ENCODE measurements at regions not wholly inside any gene's neighbourhood (a gene's known extent, or its start where the extent isn't known, plus 50 kb on each side); places are given as distances from the start of the nearest gene placed in this dataset.

DNA sequence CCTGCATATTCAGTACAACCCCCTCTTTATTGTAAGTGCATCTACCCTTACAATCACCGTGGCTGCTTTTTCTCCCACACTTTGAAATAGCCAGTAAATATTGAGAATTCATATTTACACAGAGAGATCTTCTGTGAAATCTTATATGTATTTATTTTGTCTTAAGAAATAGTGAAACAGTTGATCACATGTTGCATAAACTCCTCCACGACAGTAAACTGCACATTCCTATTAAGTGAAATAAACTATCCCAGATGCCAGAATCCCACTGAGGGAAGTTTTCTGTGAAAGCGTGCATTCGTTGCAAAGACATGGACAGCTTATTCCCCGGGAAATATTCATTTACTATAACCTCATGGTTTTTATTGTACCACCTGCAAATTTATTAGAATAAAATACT, 796.0 kb downstream of the ROBO2 start:
- TF ChIP-seq, protein P1, sequence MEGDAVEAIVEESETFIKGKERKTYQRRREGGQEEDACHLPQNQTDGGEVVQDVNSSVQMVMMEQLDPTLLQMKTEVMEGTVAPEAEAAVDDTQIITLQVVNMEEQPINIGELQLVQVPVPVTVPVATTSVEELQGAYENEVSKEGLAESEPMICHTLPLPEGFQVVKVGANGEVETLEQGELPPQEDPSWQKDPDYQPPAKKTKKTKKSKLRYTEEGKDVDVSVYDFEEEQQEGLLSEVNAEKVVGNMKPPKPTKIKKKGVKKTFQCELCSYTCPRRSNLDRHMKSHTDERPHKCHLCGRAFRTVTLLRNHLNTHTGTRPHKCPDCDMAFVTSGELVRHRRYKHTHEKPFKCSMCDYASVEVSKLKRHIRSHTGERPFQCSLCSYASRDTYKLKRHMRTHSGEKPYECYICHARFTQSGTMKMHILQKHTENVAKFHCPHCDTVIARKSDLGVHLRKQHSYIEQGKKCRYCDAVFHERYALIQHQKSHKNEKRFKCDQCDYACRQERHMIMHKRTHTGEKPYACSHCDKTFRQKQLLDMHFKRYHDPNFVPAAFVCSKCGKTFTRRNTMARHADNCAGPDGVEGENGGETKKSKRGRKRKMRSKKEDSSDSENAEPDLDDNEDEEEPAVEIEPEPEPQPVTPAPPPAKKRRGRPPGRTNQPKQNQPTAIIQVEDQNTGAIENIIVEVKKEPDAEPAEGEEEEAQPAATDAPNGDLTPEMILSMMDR (IDR thresholded peaks at IDR 0.05; ENCODE audit: extremely low read depth, insufficient read depth, missing control alignments) = no peak
- in situ Hi-C loops (cut with MboI; ENCODE audit: low pct_unique_long_range_greater_than_20kb, low sequenced_read_pairs, unreplicated experiment) = no loop called here
- no peak for DNase-seq (ENCODE audit: low spot score)

DNA sequence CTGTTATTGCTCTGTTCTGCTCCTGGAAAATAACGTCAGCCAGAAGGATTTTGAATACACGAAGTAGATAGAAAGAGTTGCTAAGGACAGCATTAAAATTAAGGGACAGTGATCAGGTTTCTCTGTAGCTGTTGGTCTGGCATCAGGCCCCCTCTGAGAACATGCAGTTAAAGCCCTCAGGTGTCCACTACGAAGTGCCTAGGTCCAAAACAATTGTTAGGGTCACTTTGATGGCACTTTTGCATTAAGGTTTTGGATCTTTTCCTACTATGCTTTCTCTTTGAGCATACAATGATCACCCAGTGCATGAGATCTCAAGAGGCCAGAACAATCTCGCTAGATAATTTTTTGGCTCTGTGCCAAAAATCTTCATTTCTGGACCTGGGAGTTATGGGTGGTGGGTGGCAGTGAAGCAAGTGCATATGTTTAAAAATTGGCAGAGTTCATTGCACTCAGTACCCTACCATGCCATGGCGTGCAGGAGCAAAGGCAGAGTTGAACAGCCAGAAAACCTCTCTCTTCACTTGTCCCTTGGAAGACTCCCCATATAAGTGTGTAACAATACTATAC, 797.6 kb downstream of the ROBO2 start:
- in situ Hi-C loops (cut with MboI; ENCODE audit: low pct_unique_long_range_greater_than_20kb, low sequenced_read_pairs, unreplicated experiment) = no loop called here
- DNase-seq (ENCODE audit: low spot score) = no peak
- TF ChIP-seq, protein P1 (IDR thresholded peaks at IDR 0.05; ENCODE audit: extremely low read depth, insufficient read depth, missing control alignments) = no peak

DNA sequence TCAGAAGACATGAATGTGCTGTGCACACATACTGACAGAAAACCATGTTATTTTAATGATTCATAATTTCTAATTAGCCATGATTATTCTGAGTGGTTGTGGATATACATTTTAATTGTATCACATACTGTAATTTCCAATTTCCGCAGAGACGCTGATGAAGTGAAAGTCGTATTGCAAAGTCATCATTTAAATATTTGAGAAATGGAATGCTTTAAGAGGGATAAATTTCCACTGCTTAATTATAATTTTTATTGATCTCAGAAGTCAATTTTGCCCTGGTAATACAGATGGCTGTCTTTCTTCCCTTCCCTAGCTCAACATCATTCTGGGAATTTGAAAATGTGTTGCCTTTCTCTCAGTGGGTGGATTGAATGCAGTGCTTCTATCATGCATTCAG, 819.3 kb downstream of the ROBO2 start:
- no peak for DNase-seq (ENCODE audit: low spot score)
- in situ Hi-C loops (cut with MboI; ENCODE audit: low pct_unique_long_range_greater_than_20kb, low sequenced_read_pairs, unreplicated experiment) = no loop called here
- TF ChIP-seq, protein P1 (IDR thresholded peaks at IDR 0.05; ENCODE audit: extremely low read depth, insufficient read depth, missing control alignments) = no peak

DNA sequence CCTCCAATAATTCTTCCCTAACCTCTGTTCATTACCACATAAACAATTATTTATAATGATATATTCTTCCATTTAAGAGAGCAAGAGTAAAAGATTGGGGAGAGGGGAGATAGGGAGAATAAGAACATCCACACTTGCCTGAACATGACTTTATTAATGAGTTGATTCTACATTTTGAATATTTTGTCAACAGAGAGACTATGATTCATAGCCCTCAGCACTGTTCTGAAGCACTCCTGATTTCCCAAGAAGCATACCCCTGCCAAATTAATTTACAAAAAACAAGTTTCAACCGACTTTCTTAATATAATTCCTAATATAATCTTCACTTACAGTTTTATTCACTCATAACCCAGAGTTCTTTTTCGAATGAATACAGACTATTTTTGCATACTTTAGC, 828.8 kb downstream of the ROBO2 start:
- in situ Hi-C loops (cut with MboI; ENCODE audit: low pct_unique_long_range_greater_than_20kb, low sequenced_read_pairs, unreplicated experiment) = no loop called here
- DNase-seq (ENCODE audit: low spot score) = no peak
- TF ChIP-seq, protein P1 (IDR thresholded peaks at IDR 0.05; ENCODE audit: extremely low read depth, insufficient read depth, missing control alignments) = no peak

DNA sequence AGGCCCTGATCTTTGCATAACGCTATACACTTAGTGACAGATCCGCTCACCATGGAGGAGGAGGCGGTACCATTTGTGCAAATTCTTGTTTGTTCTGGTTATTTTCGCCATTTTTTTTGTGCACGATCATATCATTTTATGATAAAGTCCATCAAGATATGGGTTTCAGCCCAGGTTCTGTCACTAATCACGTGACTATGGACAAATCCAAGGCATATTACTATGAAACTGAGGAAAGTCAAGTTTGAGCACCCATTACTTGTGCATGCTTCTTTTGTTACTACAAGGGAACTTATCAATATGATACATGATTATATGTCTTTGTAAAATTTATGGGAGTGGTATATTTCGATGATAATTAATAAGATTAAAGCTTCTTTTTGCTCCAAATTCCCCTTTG, 829.5 kb downstream of the ROBO2 start:
- in situ Hi-C loops (cut with MboI; ENCODE audit: low pct_unique_long_range_greater_than_20kb, low sequenced_read_pairs, unreplicated experiment) = no loop called here
- TF ChIP-seq, protein P1 (IDR thresholded peaks at IDR 0.05; ENCODE audit: extremely low read depth, insufficient read depth, missing control alignments) = no peak
- no peak for DNase-seq (ENCODE audit: low spot score)

DNA sequence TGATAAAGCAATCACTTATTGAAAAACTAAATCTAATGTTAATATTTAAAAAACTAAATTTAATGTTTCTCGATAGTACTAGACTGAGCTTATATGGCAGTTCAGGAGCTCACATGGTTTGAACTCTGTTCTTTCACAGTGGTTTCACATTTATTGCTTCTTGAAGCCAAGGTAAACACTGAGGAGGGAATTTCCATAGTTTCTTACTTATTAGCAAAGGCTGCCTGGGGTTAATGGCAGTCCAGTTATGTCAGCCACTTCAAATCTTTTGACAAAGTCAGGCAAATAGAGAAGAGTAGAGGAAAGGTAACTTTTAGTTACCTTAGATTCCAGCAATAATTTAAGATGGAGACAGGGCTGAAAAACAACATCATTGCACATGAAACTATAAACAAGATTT, 831.5 kb downstream of the ROBO2 start:
- in situ Hi-C loops (cut with MboI; ENCODE audit: low pct_unique_long_range_greater_than_20kb, low sequenced_read_pairs, unreplicated experiment) = no loop called here
- TF ChIP-seq, protein P1 (IDR thresholded peaks at IDR 0.05; ENCODE audit: extremely low read depth, insufficient read depth, missing control alignments) = no peak
- DNase-seq (ENCODE audit: low spot score) = no peak

DNA sequence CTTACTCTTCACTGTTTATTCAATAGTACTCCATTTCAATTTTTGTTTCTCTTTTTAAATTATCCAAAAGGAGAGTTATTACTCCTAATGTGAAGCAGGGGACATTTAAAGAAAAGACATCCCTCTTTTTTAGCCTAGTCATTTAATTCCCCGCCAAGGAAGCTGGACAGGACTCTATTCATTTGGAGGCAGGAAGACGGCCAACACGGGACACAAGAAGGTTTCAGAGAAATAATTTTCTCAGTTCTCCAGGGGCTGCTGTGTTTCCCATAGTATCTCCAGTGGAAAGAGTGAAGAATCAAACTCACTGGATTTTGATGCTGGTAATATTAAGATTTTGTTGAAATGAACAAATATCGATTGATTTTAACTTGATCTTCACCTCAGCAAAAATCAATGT, 833.7 kb downstream of the ROBO2 start:
- in situ Hi-C loops (cut with MboI; ENCODE audit: low pct_unique_long_range_greater_than_20kb, low sequenced_read_pairs, unreplicated experiment) = no loop called here
- DNase-seq (ENCODE audit: low spot score) = no peak
- TF ChIP-seq, protein P1 (IDR thresholded peaks at IDR 0.05; ENCODE audit: extremely low read depth, insufficient read depth, missing control alignments) = no peak
